ENCODE measurements at regions not wholly inside any gene's neighbourhood (a gene's known extent, or its start where the extent isn't known, plus 50 kb on each side); places are given as distances from the start of the nearest gene placed in this dataset.

GRCh38 chr2:133794114-133794513 is 225.9 kb upstream of the NCKAP5 start:
- no peak overlapping the region for H3K4me3 Mint-ChIP-seq
- Histone ChIP-seq H3K4me1 (ENCODE audit: control insufficient read depth in 1 of 2, extremely low read depth in 1 of 2, insufficient read depth in 2 of 2, low read length in 2 of 2) (no peaks in the 10 kb centered on the region), H3K27me3 (replicated peaks in 1 of 2; ENCODE audit: control insufficient read depth in 2 of 2, extremely low read depth in 1 of 2, insufficient read depth in 2 of 2, low read length in 1 of 2) (no peaks in the 10 kb centered on the region), H3K4me3 (ENCODE audit: control insufficient read depth in 1 of 2, extremely low read depth in 1 of 2, low read length in 1 of 2) (no peak overlapping the region), H3K36me3 (ENCODE audit: control insufficient read depth in 2 of 2, extremely low read depth in 1 of 2, insufficient read depth in 1 of 2, low read length in 1 of 2) (no peaks in the 10 kb centered on the region), H3K9me3 (no peaks in the 10 kb centered on the region), H3K27ac (ENCODE audit: low read length) (no peak overlapping the region)
- ChIA-PET POLR2A (no interaction called here), CTCF (no interaction called here)
- no peak overlapping the region for H3K27ac Mint-ChIP-seq
- DNase-seq (no peak), ATAC-seq (replicated peaks in 1 of 4) (no peak)
- H3K36me3 Mint-ChIP-seq = no peaks in the 10 kb centered on the region
- no CpG with 5 or more reads among the region's 1 CpG for WGBS (ENCODE audit: insufficient coverage)
- H3K27me3 Mint-ChIP-seq = peaks cover 7 to 10% of the 10 kb centered on the region in 2 donors
- peaks cover 18 to 42% (median 25%) of the 10 kb centered on the region in 3 donors for H3K9me3 Mint-ChIP-seq
- H3K4me1 Mint-ChIP-seq = no peaks in the 10 kb centered on the region

GRCh38 chr2:133801946-133802345 is 233.7 kb upstream of the NCKAP5 start:
- ChIA-PET CTCF (no interaction called here), POLR2A (interaction anchor here in 1 of 2 donors (0.7 kb wide), 1 partner anchor 832 kb away, joined by 11 read pairs; no protein-coding TSS in a partner anchor)
- H3K36me3 Mint-ChIP-seq = no peaks in the 10 kb centered on the region
- Histone ChIP-seq H3K36me3 (ENCODE audit: control insufficient read depth in 2 of 2, extremely low read depth in 1 of 2, insufficient read depth in 1 of 2, low read length in 1 of 2) (no peaks in the 10 kb centered on the region), H3K9me3 (no peaks in the 10 kb centered on the region), H3K27ac (ENCODE audit: low read length) (no peak overlapping the region), H3K27me3 (replicated peaks in 1 of 2; ENCODE audit: control insufficient read depth in 2 of 2, extremely low read depth in 1 of 2, insufficient read depth in 2 of 2, low read length in 1 of 2) (peaks cover 0 to 4% of the 10 kb centered on the region in 2 experiments), H3K4me3 (ENCODE audit: control insufficient read depth in 1 of 2, extremely low read depth in 1 of 2, low read length in 1 of 2) (no peak overlapping the region), H3K4me1 (ENCODE audit: control insufficient read depth in 1 of 2, extremely low read depth in 1 of 2, insufficient read depth in 2 of 2, low read length in 2 of 2) (no peaks in the 10 kb centered on the region)
- no peak for DNase-seq
- WGBS (ENCODE audit: insufficient coverage) = 100% methylated on average over 1 of the region's 3 CpGs
- no peaks in the 10 kb centered on the region for H3K4me1 Mint-ChIP-seq
- H3K9me3 Mint-ChIP-seq = peaks cover 0 to 4% (median 2%) of the 10 kb centered on the region in 3 donors
- H3K27ac Mint-ChIP-seq = no peak overlapping the region
- ATAC-seq (replicated peaks in 1 of 4) = no peak
- H3K4me3 Mint-ChIP-seq = no peak overlapping the region
- peaks cover 20 to 28% of the 10 kb centered on the region in 2 donors for H3K27me3 Mint-ChIP-seq

- Mint-ChIP-seq H3K4me3 (no peak overlapping the region), H3K9me3 (peaks cover 0 to 2% (median 0%) of the 10 kb centered on the region in 3 donors), H3K27ac (no peak overlapping the region), H3K36me3 (no peaks in the 10 kb centered on the region), H3K4me1 (no peaks in the 10 kb centered on the region), H3K27me3 (peaks cover 22 to 28% of the 10 kb centered on the region in 2 donors)
- ATAC-seq (replicated peaks in 1 of 4) = no peak
- POLR2A ChIA-PET = no interaction called here
- no peak for DNase-seq
- no peak overlapping the region for H3K27ac ChIP-seq (ENCODE audit: low read length)
- CTCF ChIA-PET = no interaction called here
- H3K4me1 ChIP-seq (ENCODE audit: control insufficient read depth in 1 of 2, extremely low read depth in 1 of 2, insufficient read depth in 2 of 2, low read length in 2 of 2) = no peaks in the 10 kb centered on the region
- H3K9me3 ChIP-seq = no peaks in the 10 kb centered on the region
- no peak overlapping the region for H3K4me3 ChIP-seq (ENCODE audit: control insufficient read depth in 1 of 2, extremely low read depth in 1 of 2, low read length in 1 of 2)
- 69% methylated on average over 5 of the region's 13 CpGs for WGBS (ENCODE audit: insufficient coverage)
- H3K27me3 ChIP-seq (replicated peaks in 1 of 2; ENCODE audit: control insufficient read depth in 2 of 2, extremely low read depth in 1 of 2, insufficient read depth in 2 of 2, low read length in 1 of 2) = peaks cover 0 to 7% of the 10 kb centered on the region in 2 experiments
- no peaks in the 10 kb centered on the region for H3K36me3 ChIP-seq (ENCODE audit: control insufficient read depth in 2 of 2, extremely low read depth in 1 of 2, insufficient read depth in 1 of 2, low read length in 1 of 2)
Measured at GRCh38 chr2:133802409-133803039, 234.3 kb upstream of the NCKAP5 start.

GRCh38 chr2:133806564-133806963 is 238.3 kb upstream of the NCKAP5 start:
- Histone ChIP-seq H3K4me3 (ENCODE audit: control insufficient read depth in 1 of 2, extremely low read depth in 1 of 2, low read length in 1 of 2) (no peak overlapping the region), H3K4me1 (ENCODE audit: control insufficient read depth in 1 of 2, extremely low read depth in 1 of 2, insufficient read depth in 2 of 2, low read length in 2 of 2) (no peaks in the 10 kb centered on the region), H3K9me3 (no peaks in the 10 kb centered on the region), H3K27ac (ENCODE audit: low read length) (no peak overlapping the region), H3K27me3 (replicated peaks in 1 of 2; ENCODE audit: control insufficient read depth in 2 of 2, extremely low read depth in 1 of 2, insufficient read depth in 2 of 2, low read length in 1 of 2) (peaks cover 0 to 5% of the 10 kb centered on the region in 2 experiments), H3K36me3 (ENCODE audit: control insufficient read depth in 2 of 2, extremely low read depth in 1 of 2, insufficient read depth in 1 of 2, low read length in 1 of 2) (no peaks in the 10 kb centered on the region)
- H3K36me3 Mint-ChIP-seq = no peaks in the 10 kb centered on the region
- peaks cover 24 to 28% of the 10 kb centered on the region in 2 donors for H3K27me3 Mint-ChIP-seq
- no peak for DNase-seq
- ChIA-PET POLR2A (no interaction called here), CTCF (no interaction called here)
- H3K27ac Mint-ChIP-seq = no peak overlapping the region
- peaks cover 5 to 24% (median 16%) of the 10 kb centered on the region in 3 donors for H3K9me3 Mint-ChIP-seq
- WGBS (ENCODE audit: insufficient coverage) = 92% methylated on average over 2 of the region's 5 CpGs
- ATAC-seq (replicated peaks in 1 of 4) = no peak
- no peak overlapping the region for H3K4me3 Mint-ChIP-seq
- H3K4me1 Mint-ChIP-seq = no peaks in the 10 kb centered on the region

- H3K4me1 ChIP-seq (ENCODE audit: control insufficient read depth in 1 of 2, extremely low read depth in 1 of 2, insufficient read depth in 2 of 2, low read length in 2 of 2) = no peaks in the 10 kb centered on the region
- ATAC-seq (replicated peaks in 1 of 4) (no peak), DNase-seq (no peak)
- no peak overlapping the region for H3K27ac ChIP-seq (ENCODE audit: low read length)
- H3K4me3 ChIP-seq (ENCODE audit: control insufficient read depth in 1 of 2, extremely low read depth in 1 of 2, low read length in 1 of 2) = no peak overlapping the region
- CTCF ChIA-PET = no interaction called here
- Mint-ChIP-seq H3K27ac (no peak overlapping the region), H3K4me3 (no peak overlapping the region), H3K4me1 (no peaks in the 10 kb centered on the region), H3K27me3 (peaks cover 22 to 23% of the 10 kb centered on the region in 2 donors), H3K36me3 (no peaks in the 10 kb centered on the region), H3K9me3 (peaks cover 5 to 28% (median 16%) of the 10 kb centered on the region in 3 donors)
- H3K27me3 ChIP-seq (replicated peaks in 1 of 2; ENCODE audit: control insufficient read depth in 2 of 2, extremely low read depth in 1 of 2, insufficient read depth in 2 of 2, low read length in 1 of 2) = peaks cover 0 to 5% of the 10 kb centered on the region in 2 experiments
- WGBS (ENCODE audit: insufficient coverage) = 86% methylated on average over 1 of the region's 1 CpG
- no peaks in the 10 kb centered on the region for H3K36me3 ChIP-seq (ENCODE audit: control insufficient read depth in 2 of 2, extremely low read depth in 1 of 2, insufficient read depth in 1 of 2, low read length in 1 of 2)
- POLR2A ChIA-PET = no interaction called here
- no peaks in the 10 kb centered on the region for H3K9me3 ChIP-seq
Measured at GRCh38 chr2:133809485-133809884, 241.2 kb upstream of the NCKAP5 start.

GRCh38 chr2:133810559-133810958 is 242.3 kb upstream of the NCKAP5 start:
- no peaks in the 10 kb centered on the region for H3K36me3 ChIP-seq (ENCODE audit: control insufficient read depth in 2 of 2, extremely low read depth in 1 of 2, insufficient read depth in 1 of 2, low read length in 1 of 2)
- DNase-seq (no peak), ATAC-seq (replicated peaks in 1 of 4) (no peak)
- Mint-ChIP-seq H3K9me3 (peaks cover 5 to 28% (median 16%) of the 10 kb centered on the region in 3 donors), H3K27me3 (peaks cover 19 to 22% of the 10 kb centered on the region in 2 donors), H3K36me3 (no peaks in the 10 kb centered on the region), H3K27ac (no peak overlapping the region), H3K4me3 (no peak overlapping the region), H3K4me1 (no peaks in the 10 kb centered on the region)
- H3K4me3 ChIP-seq (ENCODE audit: control insufficient read depth in 1 of 2, extremely low read depth in 1 of 2, low read length in 1 of 2) = no peak overlapping the region
- no peaks in the 10 kb centered on the region for H3K4me1 ChIP-seq (ENCODE audit: control insufficient read depth in 1 of 2, extremely low read depth in 1 of 2, insufficient read depth in 2 of 2, low read length in 2 of 2)
- H3K27ac ChIP-seq (ENCODE audit: low read length) = no peak overlapping the region
- WGBS (ENCODE audit: insufficient coverage) = 64% methylated on average over 2 of the region's 2 CpGs
- CTCF ChIA-PET = no interaction called here
- H3K27me3 ChIP-seq (replicated peaks in 1 of 2; ENCODE audit: control insufficient read depth in 2 of 2, extremely low read depth in 1 of 2, insufficient read depth in 2 of 2, low read length in 1 of 2) = peaks cover 0 to 12% of the 10 kb centered on the region in 2 experiments
- POLR2A ChIA-PET = no interaction called here
- no peaks in the 10 kb centered on the region for H3K9me3 ChIP-seq

All from T-cell (primary cell).